Endodermal cell (in vitro differentiated cells): ENCODE measurements at regions not wholly inside any gene's neighbourhood (a gene's known extent, or its start where the extent isn't known, plus 50 kb on each side); places are given as distances from the start of the nearest gene placed in this dataset.

Source experiments
- DNase-seq: peaks from one replicate; pipeline ENCODE4 v3.0.0-alpha.2; 2017
- H3K27ac ChIP-seq: 2 replicates; pipeline ENCODE4 v1.5.1; 2013; ENCODE audit warnings: mild to moderate bottlenecking, low read depth, low read length, moderate library complexity
- H3K27me3 ChIP-seq: 2 replicates; pipeline ENCODE4 v1.6.1; 2013; ENCODE audit warnings: mild to moderate bottlenecking, low read length, moderate library complexity; ENCODE audit not compliant: insufficient read depth, control insufficient read depth, poor library complexity, severe bottlenecking
- H3K36me3 ChIP-seq: 2 replicates; pipeline ENCODE4 v1.7.0; 2013; ENCODE audit warnings: mild to moderate bottlenecking, low read length, moderate library complexity; ENCODE audit not compliant: control insufficient read depth, insufficient read depth
- H3K4me1 ChIP-seq: one replicate; pipeline ENCODE4 v1.7.0; 2013; ENCODE audit warnings: low read length; ENCODE audit not compliant: control insufficient read depth, insufficient read depth
- H3K4me3 ChIP-seq: 2 replicates; pipeline ENCODE4 v1.5.1; 2013; ENCODE audit warnings: mild to moderate bottlenecking, low read length, moderate library complexity
- H3K9ac ChIP-seq: 2 replicates; pipeline ENCODE4 v1.6.1; 2013; ENCODE audit warnings: mild to moderate bottlenecking, low read length, moderate library complexity; ENCODE audit not compliant: poor library complexity, severe bottlenecking; ENCODE audit errors: extremely low read depth
- H3K9me3 ChIP-seq: 2 replicates; pipeline ENCODE4 v1.6.1; 2013; ENCODE audit warnings: mild to moderate bottlenecking, low read length, moderate library complexity; ENCODE audit not compliant: control insufficient read depth
- H3K27ac Mint-ChIP-seq: 2 replicates; pipeline ENCODE4 v1.8.0; 2020; ENCODE audit warnings: mixed read lengths
- H3K27me3 Mint-ChIP-seq: 2 replicates; pipeline ENCODE4 v1.8.0; 2021; ENCODE audit warnings: mild to moderate bottlenecking, mixed read lengths; ENCODE audit not compliant: insufficient read depth
- H3K36me3 Mint-ChIP-seq: 2 replicates; pipeline ENCODE4 v1.8.0; 2020; ENCODE audit warnings: low read depth, mixed read lengths
- H3K4me1 Mint-ChIP-seq: 2 replicates; pipeline ENCODE4 v1.8.0; 2020; ENCODE audit warnings: mixed read lengths
- H3K4me3 Mint-ChIP-seq: 2 replicates; pipeline ENCODE4 v1.8.0; 2020; ENCODE audit warnings: mild to moderate bottlenecking, moderate library complexity, mixed read lengths
- H3K9me3 Mint-ChIP-seq: 2 replicates; pipeline ENCODE4 v1.8.0; 2020; ENCODE audit warnings: mild to moderate bottlenecking, mixed read lengths
- WGBS, 2 experiments: methylation state at CpG; one replicate each; pipeline versions ENCODE4 v1.1.5 to v1.1.7; 2013; ENCODE audit warnings: missing lambda C conversion rate in 2 of 2, mixed read lengths in 1 of 2; ENCODE audit not compliant: insufficient coverage in 1 of 2, insufficient read length in 1 of 2; 5-methylcytosine and 5-hydroxymethylcytosine counted together
- TF ChIP-seq, protein P1 (sequence below): fragments of 200-600 bp; sonication (generic); conservative IDR thresholded peaks from 2 replicates; pipeline ENCODE4 v1.5.0; 2021; ENCODE audit warnings: antibody characterized with exemption, mild to moderate bottlenecking

DNA sequence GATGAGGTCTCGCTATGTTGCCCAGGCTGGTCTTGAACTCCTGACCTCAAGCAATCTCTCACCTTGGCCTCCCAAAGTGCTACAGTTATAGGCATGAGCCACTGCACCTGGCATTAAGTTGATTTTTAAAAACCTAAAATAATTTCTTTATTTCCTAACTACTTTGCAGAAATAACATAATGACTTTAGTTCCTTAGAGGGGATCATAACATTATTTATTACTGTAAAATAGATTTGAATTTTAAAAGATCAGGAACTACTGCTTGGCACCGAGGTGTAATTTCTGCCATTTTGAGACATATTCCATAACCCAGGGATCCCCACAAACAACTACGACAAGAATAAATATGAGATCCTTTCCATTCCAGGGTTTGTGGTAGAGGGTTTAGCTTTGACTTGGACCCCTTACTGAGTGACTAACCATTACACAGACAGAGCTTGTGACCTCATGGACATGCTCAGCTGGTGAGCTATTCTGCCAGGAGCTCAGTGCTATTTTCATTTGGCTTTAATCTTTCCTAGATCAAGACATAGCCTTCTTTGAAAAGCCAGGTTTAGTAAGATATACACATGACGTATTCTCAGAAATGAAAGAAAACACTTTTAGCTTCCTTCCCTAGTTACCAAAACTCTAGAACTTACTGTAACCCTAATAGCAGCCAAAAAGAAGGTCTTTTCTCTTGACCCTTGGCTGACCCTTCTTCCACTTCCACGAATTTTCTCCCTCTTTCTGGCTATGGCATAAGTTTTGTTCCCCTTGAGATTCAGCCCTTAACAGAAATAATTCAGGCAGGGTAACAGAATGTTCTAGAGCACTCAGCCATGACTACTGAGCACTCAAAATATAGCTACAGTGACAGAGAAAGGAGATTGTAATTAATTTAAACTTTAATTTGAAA, 75.1 kb upstream of the NUDT4 start:
- Histone ChIP-seq H3K9ac (no peak overlapping the region), H3K27me3 (no peaks in the 10 kb centered on the region), H3K4me1 (peaks cover 4% of the 10 kb centered on the region), H3K36me3 (no peaks in the 10 kb centered on the region), H3K27ac (no peak overlapping the region), H3K9me3 (peaks cover 15% of the 10 kb centered on the region), H3K4me3 (no peak overlapping the region)
- Mint-ChIP-seq H3K4me3 (no peak overlapping the region), H3K27ac (no peak overlapping the region), H3K9me3 (peaks cover 13% of the 10 kb centered on the region), H3K27me3 (no peaks in the 10 kb centered on the region), H3K36me3 (peaks cover 1% of the 10 kb centered on the region), H3K4me1 (peaks cover 7% of the 10 kb centered on the region)
- 91 to 99% methylated on average over 4 to 5 of the region's 5 CpGs for WGBS, 2 experiments
- no peak for DNase-seq
- TF ChIP-seq, protein P1, sequence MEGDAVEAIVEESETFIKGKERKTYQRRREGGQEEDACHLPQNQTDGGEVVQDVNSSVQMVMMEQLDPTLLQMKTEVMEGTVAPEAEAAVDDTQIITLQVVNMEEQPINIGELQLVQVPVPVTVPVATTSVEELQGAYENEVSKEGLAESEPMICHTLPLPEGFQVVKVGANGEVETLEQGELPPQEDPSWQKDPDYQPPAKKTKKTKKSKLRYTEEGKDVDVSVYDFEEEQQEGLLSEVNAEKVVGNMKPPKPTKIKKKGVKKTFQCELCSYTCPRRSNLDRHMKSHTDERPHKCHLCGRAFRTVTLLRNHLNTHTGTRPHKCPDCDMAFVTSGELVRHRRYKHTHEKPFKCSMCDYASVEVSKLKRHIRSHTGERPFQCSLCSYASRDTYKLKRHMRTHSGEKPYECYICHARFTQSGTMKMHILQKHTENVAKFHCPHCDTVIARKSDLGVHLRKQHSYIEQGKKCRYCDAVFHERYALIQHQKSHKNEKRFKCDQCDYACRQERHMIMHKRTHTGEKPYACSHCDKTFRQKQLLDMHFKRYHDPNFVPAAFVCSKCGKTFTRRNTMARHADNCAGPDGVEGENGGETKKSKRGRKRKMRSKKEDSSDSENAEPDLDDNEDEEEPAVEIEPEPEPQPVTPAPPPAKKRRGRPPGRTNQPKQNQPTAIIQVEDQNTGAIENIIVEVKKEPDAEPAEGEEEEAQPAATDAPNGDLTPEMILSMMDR: no peak

DNA sequence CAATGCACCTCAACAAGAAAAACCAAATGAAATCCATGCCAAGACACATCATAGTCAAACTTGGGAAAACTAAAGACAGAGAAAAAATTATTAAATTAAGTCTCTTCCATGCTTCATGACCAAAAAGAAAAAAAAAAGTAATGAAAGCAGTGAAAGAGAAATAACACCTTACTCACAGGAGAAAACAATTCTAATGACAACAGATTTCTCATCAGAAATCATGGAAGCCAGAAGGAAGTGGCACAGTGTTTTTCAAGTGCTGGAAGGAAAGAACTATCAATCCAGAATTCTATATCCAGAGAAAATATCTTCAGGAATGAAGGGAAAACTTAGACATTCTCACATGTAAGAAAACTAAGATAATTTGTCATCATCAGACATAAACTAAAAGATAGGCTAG, 71.1 kb upstream of the NUDT4 start:
- no peaks in the 10 kb centered on the region for H3K36me3 ChIP-seq
- H3K9me3 ChIP-seq: peaks cover 20% of the 10 kb centered on the region
- DNase-seq: no peak
- no peaks in the 10 kb centered on the region for H3K4me1 ChIP-seq
- no peak overlapping the region for H3K4me3 ChIP-seq
- Mint-ChIP-seq H3K27me3 (no peaks in the 10 kb centered on the region), H3K36me3 (peaks cover 1% of the 10 kb centered on the region), H3K4me1 (no peaks in the 10 kb centered on the region), H3K27ac (no peak overlapping the region), H3K4me3 (no peak overlapping the region), H3K9me3 (peaks cover 16% of the 10 kb centered on the region)
- no peak overlapping the region for H3K9ac ChIP-seq
- TF ChIP-seq, protein P1: no peak
- no peaks in the 10 kb centered on the region for H3K27me3 ChIP-seq
- no peak overlapping the region for H3K27ac ChIP-seq

DNA sequence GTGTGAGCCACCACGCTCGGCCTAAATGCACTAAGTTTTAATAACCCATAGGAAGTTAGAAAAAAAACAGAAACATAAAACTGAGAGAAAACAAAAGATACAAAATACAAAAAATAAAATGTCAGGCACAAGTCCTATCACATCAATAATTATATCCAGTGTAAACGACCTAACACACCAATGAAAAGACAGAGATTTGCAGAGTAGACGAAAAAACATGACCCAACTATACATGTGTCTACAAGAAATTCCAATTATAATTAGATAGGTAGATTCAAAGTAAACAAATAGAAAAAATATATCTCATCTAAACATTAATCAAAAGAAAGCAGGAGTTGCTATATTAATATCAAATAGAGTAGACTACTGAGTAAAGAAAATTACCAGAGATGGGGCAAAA, 69.4 kb upstream of the NUDT4 start:
- H3K27ac Mint-ChIP-seq: no peak overlapping the region
- 93% methylated on average over 4 of the region's 4 CpGs; no CpG with 5 or more reads in 1 of the 2 experiments for WGBS, 2 experiments

More for the DNA sequence above, 69.4 kb upstream of the NUDT4 start:
- Histone ChIP-seq H3K4me1 (no peaks in the 10 kb centered on the region), H3K27me3 (no peaks in the 10 kb centered on the region), H3K4me3 (no peak overlapping the region), H3K27ac (no peak overlapping the region), H3K9me3 (peaks cover 20% of the 10 kb centered on the region), H3K9ac (no peak overlapping the region), H3K36me3 (no peaks in the 10 kb centered on the region)
- H3K4me1 Mint-ChIP-seq: no peaks in the 10 kb centered on the region
- H3K9me3 Mint-ChIP-seq: peaks cover 16% of the 10 kb centered on the region
- no peak for DNase-seq
- H3K4me3 Mint-ChIP-seq: no peak overlapping the region
- H3K27me3 Mint-ChIP-seq: no peaks in the 10 kb centered on the region
- TF ChIP-seq, protein P1: no peak
- peaks cover 1% of the 10 kb centered on the region for H3K36me3 Mint-ChIP-seq
